ENCODE measurements at regions not wholly inside any gene's neighbourhood (a gene's known extent, or its start where the extent isn't known, plus 50 kb on each side); places are given as distances from the start of the nearest gene placed in this dataset.
"Not testable (repeated sequence)": the region's sequence is repeated elsewhere in the genome, so short reads cannot be mapped to it uniquely, and the experiment has no call there.

DNA sequence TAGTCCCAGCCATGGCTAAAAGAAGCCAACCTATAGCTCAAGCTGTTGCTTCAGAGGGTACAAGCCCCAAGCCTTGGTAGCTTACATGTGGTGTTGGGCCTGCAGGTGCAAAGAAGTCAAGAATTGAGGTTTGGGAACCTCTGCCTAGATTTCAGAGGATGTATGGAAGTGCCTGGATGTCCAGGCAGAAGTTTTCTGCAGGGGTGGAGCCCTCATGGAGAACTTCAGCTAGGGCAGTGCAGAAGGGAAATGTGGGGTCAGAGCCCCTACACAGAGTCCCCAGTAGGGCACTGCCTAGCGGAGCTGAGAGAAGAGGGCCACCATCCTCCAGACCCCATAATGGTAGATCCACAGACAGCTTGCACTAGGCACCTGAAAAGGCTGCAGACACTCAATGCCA lies 127.1 kb downstream of the MEX3B start:
- TF ChIP-seq POLR2AphosphoS5 (IDR thresholded peaks at IDR 0.05; ENCODE audit: low read depth, low read length); SIN3A (IDR thresholded peaks at IDR 0.05; ENCODE audit: borderline replicate concordance, insufficient read depth, low read depth, low read length): not testable (repeated sequence)
- TF ChIP-seq, protein P1, sequence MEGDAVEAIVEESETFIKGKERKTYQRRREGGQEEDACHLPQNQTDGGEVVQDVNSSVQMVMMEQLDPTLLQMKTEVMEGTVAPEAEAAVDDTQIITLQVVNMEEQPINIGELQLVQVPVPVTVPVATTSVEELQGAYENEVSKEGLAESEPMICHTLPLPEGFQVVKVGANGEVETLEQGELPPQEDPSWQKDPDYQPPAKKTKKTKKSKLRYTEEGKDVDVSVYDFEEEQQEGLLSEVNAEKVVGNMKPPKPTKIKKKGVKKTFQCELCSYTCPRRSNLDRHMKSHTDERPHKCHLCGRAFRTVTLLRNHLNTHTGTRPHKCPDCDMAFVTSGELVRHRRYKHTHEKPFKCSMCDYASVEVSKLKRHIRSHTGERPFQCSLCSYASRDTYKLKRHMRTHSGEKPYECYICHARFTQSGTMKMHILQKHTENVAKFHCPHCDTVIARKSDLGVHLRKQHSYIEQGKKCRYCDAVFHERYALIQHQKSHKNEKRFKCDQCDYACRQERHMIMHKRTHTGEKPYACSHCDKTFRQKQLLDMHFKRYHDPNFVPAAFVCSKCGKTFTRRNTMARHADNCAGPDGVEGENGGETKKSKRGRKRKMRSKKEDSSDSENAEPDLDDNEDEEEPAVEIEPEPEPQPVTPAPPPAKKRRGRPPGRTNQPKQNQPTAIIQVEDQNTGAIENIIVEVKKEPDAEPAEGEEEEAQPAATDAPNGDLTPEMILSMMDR (IDR thresholded peaks at IDR 0.05): not testable (repeated sequence)
- TF ChIP-seq, protein P2, sequence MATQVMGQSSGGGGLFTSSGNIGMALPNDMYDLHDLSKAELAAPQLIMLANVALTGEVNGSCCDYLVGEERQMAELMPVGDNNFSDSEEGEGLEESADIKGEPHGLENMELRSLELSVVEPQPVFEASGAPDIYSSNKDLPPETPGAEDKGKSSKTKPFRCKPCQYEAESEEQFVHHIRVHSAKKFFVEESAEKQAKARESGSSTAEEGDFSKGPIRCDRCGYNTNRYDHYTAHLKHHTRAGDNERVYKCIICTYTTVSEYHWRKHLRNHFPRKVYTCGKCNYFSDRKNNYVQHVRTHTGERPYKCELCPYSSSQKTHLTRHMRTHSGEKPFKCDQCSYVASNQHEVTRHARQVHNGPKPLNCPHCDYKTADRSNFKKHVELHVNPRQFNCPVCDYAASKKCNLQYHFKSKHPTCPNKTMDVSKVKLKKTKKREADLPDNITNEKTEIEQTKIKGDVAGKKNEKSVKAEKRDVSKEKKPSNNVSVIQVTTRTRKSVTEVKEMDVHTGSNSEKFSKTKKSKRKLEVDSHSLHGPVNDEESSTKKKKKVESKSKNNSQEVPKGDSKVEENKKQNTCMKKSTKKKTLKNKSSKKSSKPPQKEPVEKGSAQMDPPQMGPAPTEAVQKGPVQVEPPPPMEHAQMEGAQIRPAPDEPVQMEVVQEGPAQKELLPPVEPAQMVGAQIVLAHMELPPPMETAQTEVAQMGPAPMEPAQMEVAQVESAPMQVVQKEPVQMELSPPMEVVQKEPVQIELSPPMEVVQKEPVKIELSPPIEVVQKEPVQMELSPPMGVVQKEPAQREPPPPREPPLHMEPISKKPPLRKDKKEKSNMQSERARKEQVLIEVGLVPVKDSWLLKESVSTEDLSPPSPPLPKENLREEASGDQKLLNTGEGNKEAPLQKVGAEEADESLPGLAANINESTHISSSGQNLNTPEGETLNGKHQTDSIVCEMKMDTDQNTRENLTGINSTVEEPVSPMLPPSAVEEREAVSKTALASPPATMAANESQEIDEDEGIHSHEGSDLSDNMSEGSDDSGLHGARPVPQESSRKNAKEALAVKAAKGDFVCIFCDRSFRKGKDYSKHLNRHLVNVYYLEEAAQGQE (IDR thresholded peaks at IDR 0.05; ENCODE audit: insufficient read depth in 1 of 2, low read depth in 2 of 2, low read length in 1 of 2): not testable (repeated sequence)
